IMR-90 (cell line): ENCODE measurements at regions not wholly inside any gene's neighbourhood (a gene's known extent, or its start where the extent isn't known, plus 50 kb on each side); places are given as distances from the start of the nearest gene placed in this dataset.

ENCODE experiments used
- ATAC-seq: fragments of 200-7000 bp; cut with Tn5 transposase; 2 replicates; pipeline ENCODE4 v1.9.1; 2020; ENCODE audit warnings: low read depth, mild to moderate bottlenecking, moderate library complexity
- BruUV-seq: library from RNA; stranded (reverse); fragments of 400-500 nt; replicated peaks from 2 replicates; lab custom pipeline; 2021; lab: Mats Ljungman, UMichigan
- CTCF ChIA-PET: fragments of 300-600 bp; formaldehyde crosslinking; extraction: SDS; loops from one replicate; lab custom pipeline; 2021; ENCODE audit warnings: antibody characterized with exemption; lab: Yijun Ruan, JAX
- POLR2A ChIA-PET: fragments of 300-600 bp; sonication (Branson Sonifier 250); formaldehyde crosslinking; loops from one replicate; lab custom pipeline; 2022; ENCODE audit warnings: antibody characterized with exemption; ENCODE audit not compliant: unreplicated experiment; lab: Charles Lee
- DNase-seq: peaks from one replicate; pipeline ENCODE4 v3.0.0; 2013
- H2AFZ ChIP-seq: replicated peaks from 2 replicates; pipeline ENCODE3; 2013; ENCODE audit warnings: low read length, mild to moderate bottlenecking; ENCODE audit not compliant: poor library complexity
- H2AK5ac ChIP-seq: 2 replicates; pipeline ENCODE4 v1.6.1; 2013; ENCODE audit warnings: low read depth, low read length, inconsistent platforms
- H2AK9ac ChIP-seq: replicated peaks from 2 replicates; pipeline ENCODE3; 2013; ENCODE audit warnings: mild to moderate bottlenecking, low read depth, low read length, moderate library complexity; ENCODE audit not compliant: poor library complexity
- H2BK120ac ChIP-seq: 2 replicates; pipeline ENCODE4 v1.6.1; 2013; ENCODE audit warnings: low read depth, low read length, inconsistent platforms
- H2BK15ac ChIP-seq: 3 replicates; pipeline ENCODE4 v1.6.1; 2013; ENCODE audit warnings: low read depth, low read length, inconsistent platforms
- H2BK20ac ChIP-seq: 2 replicates; pipeline ENCODE4 v1.6.1; 2013; ENCODE audit warnings: low read depth, mild to moderate bottlenecking, inconsistent platforms, low read length, moderate library complexity
- H2BK5ac ChIP-seq: 2 replicates; pipeline ENCODE4 v1.6.1; 2013; ENCODE audit warnings: mild to moderate bottlenecking, low read depth, low read length, inconsistent platforms; ENCODE audit not compliant: poor library complexity, severe bottlenecking
- H3K14ac ChIP-seq: replicated peaks from 2 replicates; pipeline ENCODE4 v1.6.1; 2013; ENCODE audit warnings: low read depth, low read length, inconsistent platforms
- H3K18ac ChIP-seq: 2 replicates; pipeline ENCODE4 v1.6.1; 2013; ENCODE audit warnings: low read depth, low read length, control low read depth
- H3K23ac ChIP-seq: 2 replicates; pipeline ENCODE4 v1.6.1; 2013; ENCODE audit warnings: low read depth, low read length, inconsistent platforms
- H3K27ac ChIP-seq: 2 replicates; pipeline ENCODE4 v1.5.1; 2013; ENCODE audit warnings: mild to moderate bottlenecking, control low read depth, low read length; ENCODE audit not compliant: insufficient read depth
- H3K27me3 ChIP-seq: 2 replicates; pipeline ENCODE4 v1.6.1; 2013; ENCODE audit warnings: low read length; ENCODE audit not compliant: control insufficient read depth, insufficient read depth
- H3K36me3 ChIP-seq: 2 replicates; pipeline ENCODE4 v1.6.1; 2013; ENCODE audit warnings: low read length, mixed read lengths; ENCODE audit not compliant: control insufficient read depth, insufficient read depth
- H3K4ac ChIP-seq: 2 replicates; pipeline ENCODE4 v1.6.1; 2013; ENCODE audit warnings: low read depth, low read length, inconsistent platforms
- H3K4me1 ChIP-seq: 2 replicates; pipeline ENCODE4 v1.6.1; 2013; ENCODE audit warnings: low read length, mixed read lengths; ENCODE audit not compliant: control insufficient read depth, insufficient read depth
- H3K4me2 ChIP-seq: 2 replicates; pipeline ENCODE4 v1.6.1; 2013; ENCODE audit warnings: low read depth, mild to moderate bottlenecking, control low read depth, low read length, moderate library complexity
- H3K4me3 ChIP-seq: 2 replicates; pipeline ENCODE4 v1.5.1; 2013; ENCODE audit warnings: low read depth, mild to moderate bottlenecking, control low read depth, low read length, moderate library complexity; ENCODE audit not compliant: insufficient read depth
- H3K56ac ChIP-seq: 2 replicates; pipeline ENCODE4 v1.6.1; 2013; ENCODE audit warnings: low read length, inconsistent platforms; ENCODE audit not compliant: insufficient read depth; ENCODE audit errors: extremely low read depth
- H3K79me1 ChIP-seq, 2 experiments: 2 replicates each; pipeline ENCODE4 v1.6.1; 2013; ENCODE audit warnings: low read length in 2 of 2, inconsistent platforms in 1 of 2, low read depth in 1 of 2
- H3K9ac ChIP-seq: 2 replicates; pipeline ENCODE4 v1.6.1; 2013; ENCODE audit warnings: low read depth, low read length, control low read depth
- H3K9me1 ChIP-seq: 2 replicates; pipeline ENCODE4 v1.6.1; 2013; ENCODE audit warnings: low read length, inconsistent platforms; ENCODE audit not compliant: insufficient read depth
- H3K9me3 ChIP-seq: 2 replicates; pipeline ENCODE4 v1.6.1; 2013; ENCODE audit warnings: low read length; ENCODE audit not compliant: control insufficient read depth, insufficient read depth
- H4K20me1 ChIP-seq: 2 replicates; pipeline ENCODE4 v1.6.1; 2013; ENCODE audit warnings: low read length, inconsistent platforms; ENCODE audit not compliant: insufficient read depth
- H4K5ac ChIP-seq: 2 replicates; pipeline ENCODE4 v1.6.1; 2013; ENCODE audit warnings: mild to moderate bottlenecking, low read depth, low read length, control low read depth
- H4K8ac ChIP-seq, 2 experiments: 2 replicates each; pipeline ENCODE4 v1.6.1; 2013; ENCODE audit warnings: low read depth in 2 of 2, low read length in 2 of 2, control low read depth in 1 of 2, inconsistent platforms in 1 of 2
- H4K91ac ChIP-seq: 2 replicates; pipeline ENCODE4 v1.6.1; 2013; ENCODE audit warnings: low read depth, low read length, inconsistent platforms; ENCODE audit not compliant: insufficient read depth
- ELK1 ChIP-seq: fragments of 150-350 bp; IDR thresholded peaks from 2 replicates; pipeline ENCODE4 v1.6.1; 2016; ENCODE audit warnings: low read depth, mild to moderate bottlenecking, low read length, moderate library complexity, borderline replicate concordance
- MAFK ChIP-seq: IDR thresholded peaks from 2 replicates; pipeline ENCODE4 v1.6.1; 2012; ENCODE audit warnings: low read depth, low read length, improper control_type of control experiment
- NFE2L2 ChIP-seq: fragments of 150-350 bp; IDR thresholded peaks from 2 replicates; pipeline ENCODE4 v1.6.1; 2016; ENCODE audit warnings: low read depth, mild to moderate bottlenecking, low read length
- SMC3 ChIP-seq: fragments of 150-350 bp; IDR thresholded peaks from 2 replicates; pipeline ENCODE4 v1.6.1; 2016; ENCODE audit warnings: low read depth, mild to moderate bottlenecking, antibody characterized with exemption, low read length, moderate library complexity
- USF2 ChIP-seq: fragments of 150-350 bp; IDR thresholded peaks from 2 replicates; pipeline ENCODE4 v1.6.1; 2017; ENCODE audit warnings: mild to moderate bottlenecking, antibody characterized with exemption, low read length, low read depth
- WGBS, 2 experiments: methylation state at CpG; one replicate each; pipeline versions ENCODE4 v1.1.5 to v1.1.7; 2013; ENCODE audit warnings: missing lambda C conversion rate in 2 of 2; ENCODE audit not compliant: insufficient read length in 1 of 2; ENCODE audit errors: extremely low coverage in 2 of 2; 5-methylcytosine and 5-hydroxymethylcytosine counted together
- dilution Hi-C: fragments of 300-500 bp; cut with HindIII; formaldehyde crosslinking; loops from one replicate; pipeline ENCODE4 v1.14.3; 2018; ENCODE audit warnings: low sequenced_read_pairs; ENCODE audit not compliant: unreplicated experiment
- in situ Hi-C: fragments of 300-500 bp; cut with MboI; formaldehyde crosslinking; loops from 3 replicates; pipeline ENCODE4 v1.14.3; 2019; ENCODE audit warnings: low sequenced_read_pairs, inconsistent platforms, mixed read lengths
- intact Hi-C: fragments of 100-400 bp; cut with micrococcal nuclease; formaldehyde crosslinking; loops from 2 replicates; pipeline ENCODE4 v1.10.0; 2022

GRCh38 chr7:22875470-22875869 lies 52.8 kb upstream of the TOMM7 start:
- Histone ChIP-seq H3K4me3 (no peak overlapping the region), H4K91ac (no peak overlapping the region), H2BK120ac (no peak overlapping the region), H2BK20ac (no peak overlapping the region), H3K79me1 (no peaks in the 10 kb centered on the region), H3K9me3 (no peaks in the 10 kb centered on the region), H3K4me1 (no peaks in the 10 kb centered on the region), H2AK9ac (peak overlapping the region; percentile 57), H2AFZ (no peak overlapping the region), H3K4me2 (no peak overlapping the region), H3K18ac (no peak overlapping the region), H3K23ac (no peak overlapping the region), H4K8ac (no peak overlapping the region), H3K9me1 (no peaks in the 10 kb centered on the region; the same call in 1 of the 2 replicates), H3K9ac (no peak overlapping the region), H3K56ac (no peak overlapping the region), H3K14ac (no peak overlapping the region), H3K27me3 (no peaks in the 10 kb centered on the region), H2BK5ac (no peak overlapping the region), H2AK5ac (no peak overlapping the region; the same call in 1 of the 2 replicates), H3K27ac (no peak overlapping the region), H2BK15ac (no peak overlapping the region), H3K36me3 (no peaks in the 10 kb centered on the region), H4K5ac (no peak overlapping the region), H3K4ac (no peak overlapping the region), H4K20me1 (no peaks in the 10 kb centered on the region)
- BruUV-seq = no TSS peak
- in situ Hi-C loops = no loop called here
- intact Hi-C loops = no loop called here
- ChIA-PET CTCF (interaction anchor here (1.5 kb wide), 1 partner anchor 10 kb away, joined by 4 read pairs; no protein-coding TSS in a partner anchor), POLR2A (no interaction called here)
- TF ChIP-seq SMC3 (no peak), NFE2L2 (no peak), MAFK (no peak), USF2 (no peak), ELK1 (no peak)
- dilution Hi-C loops = no loop called here
- ATAC-seq (no peak), DNase-seq (no peak)
- 91% methylated on average over 4 of the region's 8 CpGs; no CpG with 5 or more reads in 1 of the 2 experiments for WGBS, 2 experiments
